ENCODE measurements at regions not wholly inside any gene's neighbourhood (a gene's known extent, or its start where the extent isn't known, plus 50 kb on each side); places are given as distances from the start of the nearest gene placed in this dataset.

DNA sequence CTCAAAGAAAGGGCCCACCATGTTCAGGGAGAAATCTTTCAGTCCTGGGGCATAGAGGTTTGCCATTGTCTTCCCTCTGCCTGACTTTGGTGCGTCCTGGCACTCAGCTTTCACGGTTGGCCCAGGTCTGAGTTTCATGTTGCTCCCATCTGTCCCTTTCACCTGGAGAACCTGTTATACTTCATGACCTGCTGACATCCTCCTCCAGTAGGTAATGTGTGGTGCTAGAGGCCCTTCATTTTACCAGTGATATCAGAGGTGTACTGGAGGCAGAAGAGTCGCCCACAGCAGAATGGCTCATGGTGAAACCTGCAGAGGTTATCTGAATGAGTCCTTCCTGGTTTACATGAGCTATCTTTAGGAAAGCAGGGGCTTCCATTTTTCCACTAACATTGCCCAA is 128.8 kb upstream of the DLX2 start:
- TF ChIP-seq CTCF (IDR thresholded peaks at IDR 0.05; ENCODE audit: low read depth, low read length): no peak
- no peak for DNase-seq (ENCODE audit: low read depth, low spot score)
- in situ Hi-C loops (cut with HindIII; ENCODE audit: low sequenced_read_pairs): no loop called here
- no peak overlapping the region for H3K4me3 ChIP-seq (ENCODE audit: low read depth, low read length)

- DNase-seq (ENCODE audit: low read depth, low spot score): no peak
- in situ Hi-C loops (cut with HindIII; ENCODE audit: low sequenced_read_pairs): no loop called here
- no peak for TF ChIP-seq CTCF (IDR thresholded peaks at IDR 0.05; ENCODE audit: low read depth, low read length)
- no peak overlapping the region for H3K4me3 ChIP-seq (ENCODE audit: low read depth, low read length)
Measured at GRCh38 chr2:172232708-172233396, 130.2 kb upstream of the DLX2 start.

DNA sequence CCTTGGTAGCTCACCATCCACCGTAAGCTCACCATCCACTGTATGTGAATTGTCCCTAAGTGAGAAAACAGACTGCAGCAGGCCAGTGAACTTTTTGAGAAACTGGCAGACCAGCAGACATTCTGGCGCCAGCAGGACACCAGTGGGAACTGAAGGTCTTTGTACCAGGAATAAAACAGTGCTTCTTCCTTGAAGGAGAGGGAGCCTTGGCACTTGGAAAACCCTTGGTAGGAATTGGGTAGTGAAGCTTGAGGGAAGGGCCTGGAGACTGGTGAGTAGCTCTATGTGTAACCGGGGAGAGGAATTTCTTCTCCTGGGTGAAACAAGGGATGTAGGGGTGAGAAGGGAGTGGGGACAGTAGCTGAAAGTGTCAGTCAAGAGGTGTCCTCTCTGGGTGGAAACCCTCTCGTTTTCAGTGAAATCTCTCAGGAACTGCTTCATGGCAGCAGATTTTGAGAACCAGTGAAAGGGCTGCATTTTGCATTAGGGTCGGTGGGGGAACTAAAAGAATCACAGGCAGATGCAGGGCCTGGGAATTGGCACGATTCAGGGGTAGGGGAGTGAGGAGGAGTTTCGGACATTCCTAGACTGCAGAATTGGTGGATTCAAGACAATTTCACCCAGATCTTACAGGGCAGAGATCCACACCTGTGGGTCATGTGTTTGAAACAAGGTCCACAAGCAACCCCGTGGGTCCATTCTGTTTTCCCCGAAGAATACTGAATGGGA is 131.5 kb upstream of the DLX2 start:
- no peak for DNase-seq (ENCODE audit: low read depth, low spot score)
- in situ Hi-C loops (cut with HindIII; ENCODE audit: low sequenced_read_pairs): no loop called here
- H3K4me3 ChIP-seq (ENCODE audit: low read depth, low read length): peak overlapping the region; percentile 41
- no peak for TF ChIP-seq CTCF (IDR thresholded peaks at IDR 0.05; ENCODE audit: low read depth, low read length)

DNA sequence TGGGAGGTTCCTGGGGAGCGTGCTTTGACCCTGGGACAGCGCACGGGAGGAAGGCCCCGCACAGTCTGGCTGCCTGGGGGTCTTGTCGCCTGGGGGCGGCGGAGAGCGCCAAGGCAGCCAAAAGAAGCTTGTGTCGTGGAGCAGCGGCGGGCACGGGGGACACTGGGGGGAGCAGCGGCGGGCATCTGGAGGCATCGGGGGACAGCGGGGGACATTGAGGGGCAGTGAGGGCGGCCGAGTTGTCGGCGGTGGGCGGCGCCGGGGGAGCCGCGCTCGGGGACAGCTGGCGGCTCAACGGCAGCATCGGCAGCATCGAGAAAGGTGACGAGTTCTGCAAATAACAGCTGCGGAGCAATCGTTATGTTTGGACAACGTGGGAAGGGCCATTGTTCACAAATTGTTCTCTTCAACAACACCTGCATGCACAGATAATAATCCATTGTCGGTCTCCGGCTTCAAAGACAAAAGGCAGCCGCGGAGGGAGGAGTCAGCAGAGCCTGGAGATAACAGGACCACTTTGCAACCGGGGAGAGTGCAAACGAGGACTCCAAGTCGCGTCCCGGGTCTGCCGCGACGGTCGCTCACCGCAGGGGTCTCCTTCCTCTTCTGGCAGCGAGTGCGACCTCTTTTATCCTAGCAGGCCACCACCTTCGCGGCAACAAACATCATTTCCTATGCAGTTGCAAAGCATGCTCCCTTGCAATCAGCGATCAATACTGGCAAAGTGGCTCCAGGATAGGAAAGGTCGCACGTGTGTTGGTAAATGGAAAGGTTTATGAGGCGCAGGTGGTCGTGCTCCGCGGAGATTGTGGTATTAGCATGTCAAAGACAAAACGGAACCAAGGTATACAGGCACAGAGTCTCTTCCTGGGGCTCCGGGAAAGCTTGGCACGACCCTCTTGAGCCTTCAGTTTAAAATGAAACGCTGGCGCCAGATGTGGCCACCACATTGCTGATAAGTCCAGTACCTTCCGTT is 132.3 kb upstream of the DLX2 start:
- DNase-seq (ENCODE audit: low read depth, low spot score): no peak
- H3K4me3 ChIP-seq (ENCODE audit: low read depth, low read length): peak overlapping the region; percentile 41
- peak; percentile 11 for TF ChIP-seq CTCF (IDR thresholded peaks at IDR 0.05; ENCODE audit: low read depth, low read length)
- in situ Hi-C loops (cut with HindIII; ENCODE audit: low sequenced_read_pairs): no loop called here

DNA sequence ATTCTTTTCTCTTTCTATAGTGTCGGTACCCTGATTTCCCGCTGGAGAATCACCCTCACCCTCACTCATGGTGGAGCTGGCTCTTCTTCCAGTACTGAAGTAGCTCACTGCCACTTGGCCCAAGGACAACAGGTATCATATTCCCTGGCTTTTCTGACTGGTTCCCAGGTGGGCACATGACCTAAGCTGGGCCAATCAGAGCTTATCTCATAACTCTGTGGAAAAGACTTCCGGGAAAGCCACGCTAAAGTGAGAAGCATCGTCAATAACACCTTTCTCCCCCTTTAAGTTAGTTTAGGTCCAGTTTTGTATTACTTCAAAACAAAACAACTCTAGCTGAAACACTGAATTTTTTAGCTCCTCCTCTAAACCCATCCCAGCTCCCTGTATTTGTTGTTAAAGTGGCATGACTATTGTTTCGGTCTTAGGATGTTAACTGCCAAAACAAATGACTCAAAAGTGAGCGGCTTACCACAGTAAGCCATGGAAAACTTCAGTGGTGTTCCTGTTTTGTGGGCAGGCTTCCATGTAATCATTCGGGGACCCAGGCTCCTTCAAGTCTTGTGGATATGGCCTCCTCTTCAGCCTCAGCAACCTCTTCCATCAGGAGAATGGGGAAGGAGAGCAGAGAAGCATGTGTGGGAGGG is 137.4 kb upstream of the DLX2 start:
- no peak overlapping the region for H3K4me3 ChIP-seq (ENCODE audit: low read depth, low read length)
- TF ChIP-seq CTCF (IDR thresholded peaks at IDR 0.05; ENCODE audit: low read depth, low read length): no peak
- in situ Hi-C loops (cut with HindIII; ENCODE audit: low sequenced_read_pairs): no loop called here
- peak; percentile 76 for DNase-seq (ENCODE audit: low read depth, low spot score)

DNA sequence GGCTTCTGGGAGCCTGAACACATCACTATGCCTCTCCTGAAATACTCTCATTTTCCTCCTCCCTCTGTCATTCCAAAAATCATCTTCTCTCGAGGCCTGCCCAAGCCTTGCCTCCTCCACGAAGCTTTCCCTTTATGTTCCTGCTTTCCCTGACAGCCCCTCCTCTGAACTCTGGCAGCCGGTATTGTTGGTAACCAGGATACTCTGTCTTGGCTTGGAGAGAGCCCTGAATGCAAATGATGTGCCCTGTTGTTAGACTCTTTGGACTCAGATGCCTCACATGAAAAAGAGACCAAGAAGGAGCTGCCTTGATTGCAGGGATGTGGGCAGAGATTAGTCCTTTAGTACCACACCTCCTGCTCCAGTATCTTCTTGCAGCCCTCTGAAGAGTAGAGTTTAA is 138.5 kb upstream of the DLX2 start:
- H3K4me3 ChIP-seq (ENCODE audit: low read depth, low read length): no peak overlapping the region
- no peak for DNase-seq (ENCODE audit: low read depth, low spot score)
- TF ChIP-seq CTCF (IDR thresholded peaks at IDR 0.05; ENCODE audit: low read depth, low read length): no peak
- in situ Hi-C loops (cut with HindIII; ENCODE audit: low sequenced_read_pairs): no loop called here
